HAP-1 (cell line): ENCODE measurements at regions not wholly inside any gene's neighbourhood (a gene's known extent, or its start where the extent isn't known, plus 50 kb on each side); places are given as distances from the start of the nearest gene placed in this dataset.

Source experiments
- DNase-seq, 2 experiments: peaks; one replicate each; pipeline ENCODE4 v3.0.0-alpha.2; 2016 to 2020; ENCODE audit warnings: low spot score in 2 of 2
- H3K27me3 ChIP-seq: fragments of 250-450 bp; sonication (Bioruptor Pico); 2 replicates; pipeline ENCODE4 v1.5.1; 2020; ENCODE audit warnings: low read depth, mild to moderate bottlenecking, moderate library complexity
- H3K36me3 ChIP-seq: fragments of 250-450 bp; sonication (Bioruptor Pico); replicated peaks from 2 replicates; pipeline ENCODE4 v1.5.1; 2020; ENCODE audit warnings: mild to moderate bottlenecking
- H3K4me1 ChIP-seq: fragments of 250-450 bp; sonication (Bioruptor Pico); 2 replicates; pipeline ENCODE4 v1.5.1; 2020; ENCODE audit warnings: mild to moderate bottlenecking
- H3K4me3 ChIP-seq: fragments of 250-450 bp; sonication (Bioruptor Pico); 2 replicates; pipeline ENCODE4 v1.5.1; 2020; ENCODE audit warnings: mild to moderate bottlenecking, moderate library complexity
- H3K9me3 ChIP-seq: fragments of 250-450 bp; sonication (Bioruptor Pico); 2 replicates; pipeline ENCODE4 v1.5.1; 2020; ENCODE audit warnings: mild to moderate bottlenecking, moderate library complexity
- in situ Hi-C: fragments of 300-500 bp; cut with MboI; formaldehyde crosslinking; loops from 3 replicates; pipeline ENCODE4 v1.14.3; 2020; ENCODE audit warnings: low sequenced_read_pairs, inconsistent platforms, mixed read lengths

DNA sequence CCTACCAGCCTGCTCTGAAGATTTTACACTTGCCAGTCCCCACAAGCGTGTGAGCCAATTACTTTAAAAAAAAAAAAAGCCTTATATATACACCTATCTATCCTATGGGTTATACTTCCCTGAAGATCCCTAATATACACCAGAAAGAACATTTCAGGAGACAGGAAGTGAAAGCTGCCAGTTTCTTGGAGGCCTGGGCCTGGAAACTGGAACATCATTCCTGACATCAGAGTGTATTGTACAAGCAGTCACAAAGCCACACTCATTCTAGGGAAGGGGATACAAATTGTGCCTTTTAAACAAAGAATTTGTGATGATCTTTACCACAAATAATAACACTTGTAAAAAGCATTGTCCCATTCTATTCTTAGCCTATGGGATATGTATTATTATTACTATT lies 98.3 kb upstream of the FBN2 start:
- Histone ChIP-seq H3K4me3 (no peak overlapping the region), H3K27me3 (no peaks in the 10 kb centered on the region), H3K9me3 (no peaks in the 10 kb centered on the region), H3K4me1 (no peaks in the 10 kb centered on the region), H3K36me3 (no peaks in the 10 kb centered on the region)
- DNase-seq: no peak
- in situ Hi-C loops: no loop called here

DNA sequence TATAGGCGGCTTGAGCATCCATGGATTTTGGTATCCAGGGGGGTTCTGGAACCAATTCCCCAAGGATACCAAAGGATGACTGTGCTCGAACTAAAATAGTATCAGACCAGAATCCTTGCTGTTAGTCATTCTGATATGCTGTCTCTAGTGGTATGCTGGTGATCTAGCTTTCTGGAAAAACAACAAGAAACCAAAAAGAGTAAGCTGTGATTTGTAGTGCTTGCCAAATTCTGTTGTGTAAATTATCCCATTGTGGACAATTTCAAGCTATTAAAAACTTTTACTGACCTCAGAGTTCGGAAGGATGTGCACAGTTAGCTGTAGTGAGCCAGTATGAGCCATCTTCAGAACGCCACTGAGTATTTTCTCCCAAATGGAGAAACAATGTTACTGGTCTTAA lies 99.0 kb upstream of the FBN2 start:
- DNase-seq: no peak
- in situ Hi-C loops: no loop called here
- no peaks in the 10 kb centered on the region for H3K27me3 ChIP-seq

DNA sequence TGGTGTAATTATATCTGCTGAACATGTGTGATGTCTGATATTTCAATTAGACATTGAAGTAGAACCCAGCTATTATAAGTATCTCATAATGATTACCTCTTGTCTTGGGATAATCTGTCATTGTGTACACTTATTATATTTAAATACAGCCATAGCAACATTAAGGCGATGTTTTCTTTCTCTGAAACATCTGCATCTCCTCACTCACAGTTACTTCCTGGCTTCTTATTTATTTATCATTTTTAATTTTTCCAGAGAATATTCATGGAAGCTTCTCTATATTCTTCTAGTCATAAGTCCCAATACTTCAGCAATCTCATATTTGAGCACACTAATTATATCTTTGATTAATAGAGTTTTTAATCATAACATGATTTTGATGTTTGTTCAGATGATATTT lies 103.8 kb upstream of the FBN2 start:
- Histone ChIP-seq H3K9me3 (no peaks in the 10 kb centered on the region), H3K4me3 (no peak overlapping the region), H3K4me1 (no peaks in the 10 kb centered on the region), H3K27me3 (no peaks in the 10 kb centered on the region), H3K36me3 (no peaks in the 10 kb centered on the region)
- in situ Hi-C loops: no loop called here
- no peak for DNase-seq

More for the DNA sequence above, 99.0 kb upstream of the FBN2 start:
- Histone ChIP-seq H3K9me3 (no peaks in the 10 kb centered on the region), H3K4me1 (no peaks in the 10 kb centered on the region), H3K36me3 (no peaks in the 10 kb centered on the region), H3K4me3 (no peak overlapping the region)

DNA sequence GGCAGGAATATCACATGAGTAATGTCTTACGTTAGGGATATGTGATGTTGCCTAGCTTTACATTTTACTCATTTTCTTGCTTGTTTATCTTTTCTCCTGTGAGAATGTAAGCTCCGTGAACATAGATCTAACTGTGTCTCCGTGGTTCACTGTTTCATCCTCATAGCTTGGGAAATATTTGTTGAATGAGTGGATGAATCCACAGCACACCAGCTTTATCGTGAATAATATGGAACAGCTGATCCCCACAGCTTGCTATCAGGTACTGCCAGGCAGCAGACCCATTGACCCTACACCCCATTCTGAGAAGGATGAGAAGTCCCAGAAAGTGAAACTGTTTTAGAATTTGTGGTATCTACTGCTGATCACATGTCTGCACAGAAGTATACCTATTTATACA lies 106.8 kb upstream of the FBN2 start:
- in situ Hi-C loops: no loop called here
- DNase-seq: no peak
- Histone ChIP-seq H3K27me3 (no peaks in the 10 kb centered on the region), H3K4me1 (no peaks in the 10 kb centered on the region), H3K36me3 (no peaks in the 10 kb centered on the region), H3K9me3 (no peaks in the 10 kb centered on the region), H3K4me3 (no peak overlapping the region)

DNA sequence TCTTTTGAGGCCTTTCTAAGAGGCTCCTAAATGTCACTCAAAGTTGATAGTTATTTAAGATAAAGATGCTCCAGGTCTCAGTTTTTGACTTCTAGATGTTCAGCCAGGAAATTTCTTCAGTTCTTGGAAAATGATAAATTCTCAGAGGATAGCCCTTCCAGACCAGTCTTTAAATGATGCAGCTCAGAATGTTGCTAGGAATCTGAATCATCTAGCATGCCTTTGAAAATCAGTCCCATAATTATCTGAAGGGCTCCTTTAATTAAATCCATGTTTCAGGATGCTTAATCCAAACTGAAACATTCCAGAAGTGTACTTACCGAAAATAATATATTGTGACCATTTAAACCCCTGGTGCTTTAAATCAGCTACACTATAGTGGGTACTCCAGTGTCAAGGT lies 107.5 kb upstream of the FBN2 start:
- H3K27me3 ChIP-seq: no peaks in the 10 kb centered on the region
- H3K9me3 ChIP-seq: no peaks in the 10 kb centered on the region
- H3K4me3 ChIP-seq: no peak overlapping the region
- DNase-seq: no peak
- no peaks in the 10 kb centered on the region for H3K36me3 ChIP-seq
- in situ Hi-C loops: no loop called here
- no peaks in the 10 kb centered on the region for H3K4me1 ChIP-seq

DNA sequence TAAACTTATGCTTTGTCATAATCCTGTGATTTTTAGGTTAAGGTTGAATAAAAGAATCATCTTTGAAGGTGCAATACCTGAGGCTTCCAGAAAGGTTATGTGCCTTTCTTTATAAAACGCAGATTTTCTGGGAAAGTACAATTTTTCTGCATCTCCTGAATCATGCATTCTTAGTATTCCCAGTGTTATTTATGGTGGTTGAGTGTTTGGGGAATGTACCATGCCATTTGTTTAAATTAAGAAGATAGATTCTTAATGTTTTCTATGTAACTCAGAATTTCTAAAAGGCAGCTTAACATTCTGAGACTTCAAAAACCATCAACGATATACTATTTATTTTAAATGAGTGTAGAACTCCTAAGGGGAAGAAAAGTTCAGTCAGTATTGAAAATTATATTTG lies 108.1 kb upstream of the FBN2 start:
- no peaks in the 10 kb centered on the region for H3K36me3 ChIP-seq
- H3K27me3 ChIP-seq: no peaks in the 10 kb centered on the region
- no peaks in the 10 kb centered on the region for H3K9me3 ChIP-seq
- H3K4me1 ChIP-seq: no peaks in the 10 kb centered on the region
- no peak for DNase-seq
- in situ Hi-C loops: no loop called here
- H3K4me3 ChIP-seq: no peak overlapping the region

DNA sequence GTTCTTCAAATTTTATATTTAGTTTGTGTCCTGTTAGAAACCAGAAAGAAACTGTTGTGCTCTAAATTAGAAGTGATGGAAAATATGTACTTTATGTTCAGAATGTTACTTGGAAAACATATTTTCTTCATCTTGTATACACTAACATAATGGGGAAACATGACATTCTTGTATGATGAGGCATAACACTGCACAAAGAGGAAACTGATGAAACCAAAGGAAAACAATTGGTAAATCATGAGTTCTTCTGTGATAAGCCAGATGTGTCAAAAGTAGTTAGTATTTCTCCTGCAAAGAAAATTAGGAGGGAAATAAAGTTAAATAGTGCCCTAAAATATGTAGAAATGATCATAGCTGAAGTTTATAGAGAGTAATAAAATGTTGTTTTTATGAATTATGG lies 111.1 kb upstream of the FBN2 start:
- in situ Hi-C loops: no loop called here
- Histone ChIP-seq H3K27me3 (no peaks in the 10 kb centered on the region), H3K36me3 (no peaks in the 10 kb centered on the region), H3K9me3 (no peaks in the 10 kb centered on the region), H3K4me1 (no peaks in the 10 kb centered on the region), H3K4me3 (no peak overlapping the region)
- no peak for DNase-seq

DNA sequence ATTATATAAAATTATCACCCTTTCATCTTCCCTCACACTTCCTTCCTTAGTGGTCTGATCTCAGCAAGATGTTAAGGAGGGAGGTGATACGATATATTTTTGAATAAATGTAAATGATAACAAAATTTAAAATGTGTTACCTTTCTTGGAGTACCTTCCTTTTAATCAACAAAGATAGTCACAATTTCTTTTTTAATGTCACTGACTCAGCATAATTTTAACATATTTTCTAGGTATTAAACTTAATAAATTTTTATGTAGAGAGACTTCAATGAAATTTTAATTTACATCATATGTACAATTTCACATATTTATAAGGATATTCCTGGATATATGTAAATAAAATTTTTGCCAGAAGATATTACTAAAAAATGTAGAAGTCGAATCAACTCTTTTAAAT lies 125.0 kb upstream of the FBN2 start:
- in situ Hi-C loops: no loop called here

DNA sequence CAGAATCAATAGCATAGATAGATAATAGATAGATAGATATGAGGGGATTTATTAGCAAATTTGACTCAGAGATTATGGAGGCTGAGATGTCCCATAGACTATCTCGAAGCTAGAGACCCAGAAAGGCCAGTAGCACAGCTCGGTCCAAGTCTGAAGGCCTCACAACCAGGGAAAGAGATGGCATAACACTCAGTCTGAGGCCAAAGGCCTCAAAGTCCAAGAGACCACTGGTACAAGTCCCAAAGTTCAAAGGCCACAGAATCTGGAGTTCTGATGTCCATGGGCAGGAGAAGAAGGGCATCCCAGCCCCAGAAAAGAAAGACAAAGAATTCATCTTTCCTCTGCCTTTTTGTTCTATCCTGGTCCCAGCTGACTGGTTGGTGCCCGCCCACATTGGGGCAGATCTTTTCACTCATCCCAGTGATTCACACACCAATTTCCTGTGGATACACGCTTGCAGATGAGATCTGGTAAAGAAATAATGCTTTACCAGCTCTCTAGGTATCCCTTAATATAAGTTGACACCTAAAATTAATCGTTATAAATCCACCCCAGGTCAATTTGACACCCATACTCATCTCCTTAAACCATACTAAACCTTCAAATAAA lies 127.8 kb upstream of the FBN2 start:
- no peaks in the 10 kb centered on the region for H3K27me3 ChIP-seq
- H3K9me3 ChIP-seq: no peaks in the 10 kb centered on the region
- no peaks in the 10 kb centered on the region for H3K36me3 ChIP-seq
- H3K4me3 ChIP-seq: no peak overlapping the region
- no peak for DNase-seq
- peaks cover 12% of the 10 kb centered on the region for H3K4me1 ChIP-seq
- in situ Hi-C loops: no loop called here

More for the DNA sequence above, 125.0 kb upstream of the FBN2 start:
- Histone ChIP-seq H3K36me3 (no peaks in the 10 kb centered on the region), H3K4me1 (peaks cover 12% of the 10 kb centered on the region), H3K4me3 (no peak overlapping the region), H3K27me3 (no peaks in the 10 kb centered on the region), H3K9me3 (no peaks in the 10 kb centered on the region)
- no peak for DNase-seq

DNA sequence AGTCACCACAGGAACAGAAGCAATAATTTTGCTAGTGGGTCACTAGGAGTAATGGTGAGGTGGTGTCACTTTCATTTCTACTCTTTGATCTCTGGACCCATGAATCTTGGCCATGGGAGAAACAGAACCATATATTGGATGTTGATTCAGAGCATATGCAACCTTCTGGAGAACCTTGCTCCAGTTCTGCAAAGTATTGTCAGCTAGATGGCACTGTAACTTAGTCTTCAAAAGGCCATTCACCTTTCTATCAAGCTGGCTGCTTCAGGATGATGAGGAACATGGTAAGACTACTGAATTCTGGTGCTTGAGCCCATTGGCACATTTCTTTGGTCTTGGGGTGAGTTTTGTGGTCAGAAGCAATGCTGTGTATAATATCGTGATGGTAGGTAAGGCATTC lies 129.1 kb upstream of the FBN2 start:
- in situ Hi-C loops: no loop called here
- Histone ChIP-seq H3K4me1 (peaks cover 20% of the 10 kb centered on the region), H3K27me3 (no peaks in the 10 kb centered on the region), H3K9me3 (no peaks in the 10 kb centered on the region), H3K36me3 (no peaks in the 10 kb centered on the region), H3K4me3 (no peak overlapping the region)
- DNase-seq: no peak

DNA sequence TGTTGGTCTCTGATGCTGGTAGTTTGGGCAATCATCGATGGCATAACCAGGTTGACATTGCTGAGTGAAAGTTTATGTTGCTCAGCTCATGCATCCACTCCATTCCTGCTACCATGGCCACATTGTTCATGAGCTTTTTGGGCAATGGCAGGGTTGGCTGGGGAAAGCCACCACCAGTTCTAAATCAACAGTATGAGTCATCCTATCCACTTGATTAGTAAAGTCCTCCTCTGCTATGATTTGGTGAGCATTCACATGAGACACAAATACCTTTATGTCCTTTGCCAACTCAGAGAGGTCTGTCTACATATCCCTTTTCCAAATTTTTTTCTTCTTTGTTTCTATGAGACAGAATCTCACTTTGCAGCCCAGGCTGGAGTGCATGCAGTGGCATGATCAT lies 129.7 kb upstream of the FBN2 start:
- H3K27me3 ChIP-seq: no peaks in the 10 kb centered on the region
- peaks cover 23% of the 10 kb centered on the region for H3K4me1 ChIP-seq
- no peaks in the 10 kb centered on the region for H3K36me3 ChIP-seq
- no peaks in the 10 kb centered on the region for H3K9me3 ChIP-seq
- in situ Hi-C loops: no loop called here
- no peak overlapping the region for H3K4me3 ChIP-seq
- DNase-seq: no peak

DNA sequence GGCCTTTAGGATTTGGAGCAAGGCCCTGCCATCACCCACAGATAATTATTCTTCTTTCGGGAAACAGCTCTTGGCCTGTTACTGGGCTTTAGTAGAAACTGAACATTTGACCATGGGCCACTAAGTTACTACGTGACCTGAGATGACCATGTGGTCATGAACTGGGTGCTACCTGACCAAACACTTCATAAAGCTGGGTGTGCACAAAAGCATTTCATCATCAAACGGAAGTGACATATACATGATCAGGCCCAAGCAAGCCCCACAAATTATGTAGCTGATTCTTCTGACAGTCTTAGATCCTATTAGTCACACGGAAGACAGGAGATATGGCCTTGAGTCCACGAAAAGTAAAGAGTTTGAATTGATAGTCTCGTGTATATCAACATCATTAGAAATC lies 130.9 kb upstream of the FBN2 start:
- Histone ChIP-seq H3K27me3 (no peaks in the 10 kb centered on the region), H3K4me1 (peaks cover 18% of the 10 kb centered on the region), H3K36me3 (no peaks in the 10 kb centered on the region), H3K9me3 (no peaks in the 10 kb centered on the region), H3K4me3 (no peak overlapping the region)
- in situ Hi-C loops: no loop called here
- DNase-seq: no peak

DNA sequence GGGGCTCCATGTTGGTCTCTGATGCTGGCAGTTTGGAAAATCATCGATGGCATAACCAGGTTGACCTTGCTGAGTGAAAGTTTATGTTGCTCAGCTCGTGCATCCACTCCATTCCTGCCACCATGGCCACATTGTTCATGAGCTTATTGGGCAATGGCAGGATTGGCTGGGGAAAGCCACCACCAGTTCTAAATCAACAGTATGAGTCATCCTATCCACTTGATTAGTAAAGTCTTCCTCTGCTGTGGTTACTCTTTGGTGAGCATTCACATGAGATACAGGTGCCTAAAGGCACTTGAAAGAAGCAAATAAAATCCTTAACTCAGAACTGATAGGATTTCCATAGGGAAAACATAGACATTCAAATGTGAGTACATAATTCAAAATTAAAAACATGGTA lies 131.8 kb upstream of the FBN2 start:
- Histone ChIP-seq H3K4me3 (no peak overlapping the region), H3K4me1 (peaks cover 25% of the 10 kb centered on the region), H3K36me3 (no peaks in the 10 kb centered on the region), H3K9me3 (no peaks in the 10 kb centered on the region), H3K27me3 (no peaks in the 10 kb centered on the region)
- no peak for DNase-seq
- in situ Hi-C loops: no loop called here

DNA sequence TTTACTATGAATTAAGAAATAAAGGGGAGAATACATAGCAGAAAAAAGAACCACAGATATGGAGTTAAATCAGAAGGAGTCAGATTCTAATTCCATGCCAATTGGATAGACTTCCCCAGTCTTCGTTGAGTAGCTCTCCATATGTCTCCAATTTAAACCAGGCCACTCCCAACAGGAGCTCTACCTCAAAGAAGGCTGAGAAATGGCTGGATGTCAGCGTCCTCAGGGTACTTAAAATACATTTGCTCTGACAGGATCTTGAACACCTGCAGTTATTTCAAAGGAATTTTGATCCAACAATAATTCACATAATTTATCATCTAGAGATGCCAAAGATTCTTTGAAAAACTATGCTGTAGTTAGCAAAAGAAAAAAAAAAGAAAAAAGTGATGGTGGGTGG lies 133.9 kb upstream of the FBN2 start:
- Histone ChIP-seq H3K27me3 (no peaks in the 10 kb centered on the region), H3K4me3 (no peak overlapping the region), H3K9me3 (no peaks in the 10 kb centered on the region), H3K36me3 (no peaks in the 10 kb centered on the region), H3K4me1 (peaks cover 25% of the 10 kb centered on the region)
- DNase-seq: peak in 1 of 2 experiments; percentile 28
- in situ Hi-C loops: no loop called here

DNA sequence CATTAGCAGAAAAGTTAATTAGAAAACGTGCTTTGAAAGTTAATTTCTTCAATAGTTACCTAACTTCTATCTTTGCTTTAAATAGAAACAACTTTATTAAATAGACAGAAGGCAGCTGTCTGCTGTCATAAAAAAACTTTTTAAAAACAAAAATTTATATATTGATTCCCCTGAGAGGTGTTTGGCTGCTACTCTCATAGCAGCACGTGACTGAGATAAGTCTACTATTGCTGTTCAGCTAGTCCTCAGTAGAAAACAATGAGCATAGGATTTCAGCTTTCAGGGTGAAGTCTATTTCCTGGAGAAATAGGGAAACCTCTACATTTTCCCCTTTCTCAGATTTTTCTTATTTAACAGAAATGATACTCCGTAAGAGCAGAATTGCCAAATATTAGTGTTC lies 135.0 kb upstream of the FBN2 start:
- no peaks in the 10 kb centered on the region for H3K27me3 ChIP-seq

More for the DNA sequence above, 135.0 kb upstream of the FBN2 start:
- H3K4me3 ChIP-seq: no peak overlapping the region
- no peaks in the 10 kb centered on the region for H3K36me3 ChIP-seq
- in situ Hi-C loops: no loop called here
- peaks cover 25% of the 10 kb centered on the region for H3K4me1 ChIP-seq
- H3K9me3 ChIP-seq: no peaks in the 10 kb centered on the region
- DNase-seq: no peak
